IMR-90 (cell line): ENCODE measurements at regions not wholly inside any gene's neighbourhood (a gene's known extent, or its start where the extent isn't known, plus 50 kb on each side); places are given as distances from the start of the nearest gene placed in this dataset.

ENCODE experiments used
- ATAC-seq: fragments of 200-7000 bp; cut with Tn5 transposase; 2 replicates; pipeline ENCODE4 v1.9.1; 2020; ENCODE audit warnings: low read depth, mild to moderate bottlenecking, moderate library complexity
- BruUV-seq: library from RNA; stranded (reverse); fragments of 400-500 nt; replicated peaks from 2 replicates; lab custom pipeline; 2021; lab: Mats Ljungman, UMichigan
- CTCF ChIA-PET: fragments of 300-600 bp; formaldehyde crosslinking; extraction: SDS; loops from one replicate; lab custom pipeline; 2021; ENCODE audit warnings: antibody characterized with exemption; lab: Yijun Ruan, JAX
- POLR2A ChIA-PET: fragments of 300-600 bp; sonication (Branson Sonifier 250); formaldehyde crosslinking; loops from one replicate; lab custom pipeline; 2022; ENCODE audit warnings: antibody characterized with exemption; ENCODE audit not compliant: unreplicated experiment; lab: Charles Lee
- DNase-seq: peaks from one replicate; pipeline ENCODE4 v3.0.0; 2013
- H2AFZ ChIP-seq: replicated peaks from 2 replicates; pipeline ENCODE3; 2013; ENCODE audit warnings: low read length, mild to moderate bottlenecking; ENCODE audit not compliant: poor library complexity
- H2AK5ac ChIP-seq: 2 replicates; pipeline ENCODE4 v1.6.1; 2013; ENCODE audit warnings: low read depth, low read length, inconsistent platforms
- H2AK9ac ChIP-seq: replicated peaks from 2 replicates; pipeline ENCODE3; 2013; ENCODE audit warnings: mild to moderate bottlenecking, low read depth, low read length, moderate library complexity; ENCODE audit not compliant: poor library complexity
- H2BK120ac ChIP-seq: 2 replicates; pipeline ENCODE4 v1.6.1; 2013; ENCODE audit warnings: low read depth, low read length, inconsistent platforms
- H2BK15ac ChIP-seq: 3 replicates; pipeline ENCODE4 v1.6.1; 2013; ENCODE audit warnings: low read depth, low read length, inconsistent platforms
- H2BK20ac ChIP-seq: 2 replicates; pipeline ENCODE4 v1.6.1; 2013; ENCODE audit warnings: low read depth, mild to moderate bottlenecking, inconsistent platforms, low read length, moderate library complexity
- H2BK5ac ChIP-seq: 2 replicates; pipeline ENCODE4 v1.6.1; 2013; ENCODE audit warnings: mild to moderate bottlenecking, low read depth, low read length, inconsistent platforms; ENCODE audit not compliant: poor library complexity, severe bottlenecking
- H3K14ac ChIP-seq: replicated peaks from 2 replicates; pipeline ENCODE4 v1.6.1; 2013; ENCODE audit warnings: low read depth, low read length, inconsistent platforms
- H3K18ac ChIP-seq: 2 replicates; pipeline ENCODE4 v1.6.1; 2013; ENCODE audit warnings: low read depth, low read length, control low read depth
- H3K23ac ChIP-seq: 2 replicates; pipeline ENCODE4 v1.6.1; 2013; ENCODE audit warnings: low read depth, low read length, inconsistent platforms
- H3K27ac ChIP-seq: 2 replicates; pipeline ENCODE4 v1.5.1; 2013; ENCODE audit warnings: mild to moderate bottlenecking, control low read depth, low read length; ENCODE audit not compliant: insufficient read depth
- H3K27me3 ChIP-seq: 2 replicates; pipeline ENCODE4 v1.6.1; 2013; ENCODE audit warnings: low read length; ENCODE audit not compliant: control insufficient read depth, insufficient read depth
- H3K36me3 ChIP-seq: 2 replicates; pipeline ENCODE4 v1.6.1; 2013; ENCODE audit warnings: low read length, mixed read lengths; ENCODE audit not compliant: control insufficient read depth, insufficient read depth
- H3K4ac ChIP-seq: 2 replicates; pipeline ENCODE4 v1.6.1; 2013; ENCODE audit warnings: low read depth, low read length, inconsistent platforms
- H3K4me1 ChIP-seq: 2 replicates; pipeline ENCODE4 v1.6.1; 2013; ENCODE audit warnings: low read length, mixed read lengths; ENCODE audit not compliant: control insufficient read depth, insufficient read depth
- H3K4me2 ChIP-seq: 2 replicates; pipeline ENCODE4 v1.6.1; 2013; ENCODE audit warnings: low read depth, mild to moderate bottlenecking, control low read depth, low read length, moderate library complexity
- H3K4me3 ChIP-seq: 2 replicates; pipeline ENCODE4 v1.5.1; 2013; ENCODE audit warnings: low read depth, mild to moderate bottlenecking, control low read depth, low read length, moderate library complexity; ENCODE audit not compliant: insufficient read depth
- H3K56ac ChIP-seq: 2 replicates; pipeline ENCODE4 v1.6.1; 2013; ENCODE audit warnings: low read length, inconsistent platforms; ENCODE audit not compliant: insufficient read depth; ENCODE audit errors: extremely low read depth
- H3K79me1 ChIP-seq, 2 experiments: 2 replicates each; pipeline ENCODE4 v1.6.1; 2013; ENCODE audit warnings: low read length in 2 of 2, inconsistent platforms in 1 of 2, low read depth in 1 of 2
- H3K9ac ChIP-seq: 2 replicates; pipeline ENCODE4 v1.6.1; 2013; ENCODE audit warnings: low read depth, low read length, control low read depth
- H3K9me1 ChIP-seq: 2 replicates; pipeline ENCODE4 v1.6.1; 2013; ENCODE audit warnings: low read length, inconsistent platforms; ENCODE audit not compliant: insufficient read depth
- H3K9me3 ChIP-seq: 2 replicates; pipeline ENCODE4 v1.6.1; 2013; ENCODE audit warnings: low read length; ENCODE audit not compliant: control insufficient read depth, insufficient read depth
- H4K20me1 ChIP-seq: 2 replicates; pipeline ENCODE4 v1.6.1; 2013; ENCODE audit warnings: low read length, inconsistent platforms; ENCODE audit not compliant: insufficient read depth
- H4K5ac ChIP-seq: 2 replicates; pipeline ENCODE4 v1.6.1; 2013; ENCODE audit warnings: mild to moderate bottlenecking, low read depth, low read length, control low read depth
- H4K8ac ChIP-seq, 2 experiments: 2 replicates each; pipeline ENCODE4 v1.6.1; 2013; ENCODE audit warnings: low read depth in 2 of 2, low read length in 2 of 2, control low read depth in 1 of 2, inconsistent platforms in 1 of 2
- H4K91ac ChIP-seq: 2 replicates; pipeline ENCODE4 v1.6.1; 2013; ENCODE audit warnings: low read depth, low read length, inconsistent platforms; ENCODE audit not compliant: insufficient read depth
- MXI1 ChIP-seq: IDR thresholded peaks from 2 replicates; pipeline ENCODE4 v1.6.1; 2012; ENCODE audit warnings: low read depth, mild to moderate bottlenecking, low read length, moderate library complexity, borderline replicate concordance
- RCOR1 ChIP-seq: IDR thresholded peaks from 2 replicates; pipeline ENCODE4 v1.6.1; 2012; ENCODE audit warnings: mild to moderate bottlenecking, low read length, improper control_type of control experiment; ENCODE audit not compliant: insufficient replicate concordance
- RFX5 ChIP-seq: IDR thresholded peaks from 2 replicates; pipeline ENCODE4 v1.8.0; 2012; ENCODE audit warnings: low read depth, mild to moderate bottlenecking, low read length, moderate library complexity
- WGBS, 2 experiments: methylation state at CpG; one replicate each; pipeline versions ENCODE4 v1.1.5 to v1.1.7; 2013; ENCODE audit warnings: missing lambda C conversion rate in 2 of 2; ENCODE audit not compliant: insufficient read length in 1 of 2; ENCODE audit errors: extremely low coverage in 2 of 2; 5-methylcytosine and 5-hydroxymethylcytosine counted together
- dilution Hi-C: fragments of 300-500 bp; cut with HindIII; formaldehyde crosslinking; loops from one replicate; pipeline ENCODE4 v1.14.3; 2018; ENCODE audit warnings: low sequenced_read_pairs; ENCODE audit not compliant: unreplicated experiment
- in situ Hi-C: fragments of 300-500 bp; cut with MboI; formaldehyde crosslinking; loops from 3 replicates; pipeline ENCODE4 v1.14.3; 2019; ENCODE audit warnings: low sequenced_read_pairs, inconsistent platforms, mixed read lengths
- intact Hi-C: fragments of 100-400 bp; cut with micrococcal nuclease; formaldehyde crosslinking; loops from 2 replicates; pipeline ENCODE4 v1.10.0; 2022

DNA sequence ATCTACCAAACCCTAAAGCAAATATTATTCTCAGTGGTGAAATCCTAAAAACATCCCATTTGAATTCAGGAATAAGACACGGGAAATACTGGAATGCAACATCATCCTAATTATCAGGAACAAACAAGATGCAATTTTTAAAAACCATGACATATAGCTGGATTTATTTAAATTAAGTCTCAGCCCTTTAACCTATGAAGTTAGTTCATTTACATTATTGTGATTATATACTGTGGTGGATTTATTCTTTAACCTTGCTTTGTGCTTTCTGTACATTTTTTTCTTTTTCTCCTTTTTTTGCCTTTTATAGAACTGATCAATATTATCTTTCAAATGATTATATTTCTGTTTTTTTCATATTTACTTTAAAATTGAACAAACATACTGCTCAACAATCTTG, 59.8 kb upstream of the ARMC2 start:
- no peak overlapping the region for H3K23ac ChIP-seq
- H3K4me1 ChIP-seq: no peaks in the 10 kb centered on the region
- H3K4ac ChIP-seq: no peak overlapping the region
- ATAC-seq (no peak), DNase-seq (no peak)
- no peak overlapping the region for H2BK15ac ChIP-seq
- no peak overlapping the region for H2AK5ac ChIP-seq
- POLR2A ChIA-PET: no interaction called here
- H4K5ac ChIP-seq: no peak overlapping the region
- no peak overlapping the region for H2BK120ac ChIP-seq
- no peak overlapping the region for H2BK5ac ChIP-seq
- intact Hi-C loops (no loop called here), in situ Hi-C loops (no loop called here), dilution Hi-C loops (no loop called here)
- H3K56ac ChIP-seq: no peak overlapping the region
- BruUV-seq: no TSS peak
- H3K9me1 ChIP-seq: no peaks in the 10 kb centered on the region; the same call in 1 of the 2 replicates
- no peak overlapping the region for H4K91ac ChIP-seq
- H3K9me3 ChIP-seq: peaks cover 3% of the 10 kb centered on the region; the same call in 1 of the 2 replicates
- no peak overlapping the region for H2BK20ac ChIP-seq
- TF ChIP-seq RFX5 (no peak), RCOR1 (no peak), MXI1 (no peak)
- H3K4me2 ChIP-seq: no peak overlapping the region
- H3K18ac ChIP-seq: no peak overlapping the region
- H3K27me3 ChIP-seq: no peaks in the 10 kb centered on the region
- H4K20me1 ChIP-seq: no peaks in the 10 kb centered on the region
- no peak overlapping the region for H4K8ac ChIP-seq
- no peak overlapping the region for H3K4me3 ChIP-seq
- H3K27ac ChIP-seq: no peak overlapping the region
- H3K9ac ChIP-seq: no peak overlapping the region
- H2AFZ ChIP-seq: no peak overlapping the region
- no peaks in the 10 kb centered on the region for H3K79me1 ChIP-seq
- WGBS, 2 experiments: no CpG with 5 or more reads among the region's 1 CpG
- H3K14ac ChIP-seq: no peak overlapping the region
- CTCF ChIA-PET: no interaction called here
- no peak overlapping the region for H2AK9ac ChIP-seq
- no peaks in the 10 kb centered on the region for H3K36me3 ChIP-seq
